Hematopoietic multipotent progenitor cell treated with erythropoietin and hydrocortisone succinate and interleukin-3 and kit ligand, for 15 days (in vitro differentiated cells): ENCODE measurements at regions not wholly inside any gene's neighbourhood (a gene's known extent, or its start where the extent isn't known, plus 50 kb on each side); places are given as distances from the start of the nearest gene placed in this dataset.

Experiments
- DNase-seq: peaks from one replicate; pipeline ENCODE4 v3.0.0-alpha.2; 2015; ENCODE audit warnings: low spot score

GRCh38 chr18:77857678-77858655, 608.3 kb downstream of the GALR1 start:
- DNase-seq, result no peak

GRCh38 chr18:77859634-77860033, 610.0 kb downstream of the GALR1 start:
- DNase-seq, result no peak

GRCh38 chr18:77862066-77862757, 612.6 kb downstream of the GALR1 start:
- no peak for DNase-seq

- no peak for DNase-seq
Measured at GRCh38 chr18:77865853-77866252, 616.2 kb downstream of the GALR1 start.

GRCh38 chr18:77866351-77866750, 616.7 kb downstream of the GALR1 start:
- DNase-seq, result no peak

- DNase-seq, result no peak
Measured at GRCh38 chr18:77870199-77870598, 620.6 kb downstream of the GALR1 start.

- DNase-seq, result no peak
Measured at GRCh38 chr18:77870894-77871293, 621.2 kb downstream of the GALR1 start.

- no peak for DNase-seq
Measured at GRCh38 chr18:77872166-77872565, 622.5 kb downstream of the GALR1 start.

- no peak for DNase-seq
Measured at GRCh38 chr18:77876319-77876865, 626.7 kb downstream of the GALR1 start.

- DNase-seq, result no peak
Measured at GRCh38 chr18:77879829-77880228, 630.2 kb downstream of the GALR1 start.

- no peak for DNase-seq
Measured at GRCh38 chr18:77884454-77884853, 634.8 kb downstream of the GALR1 start.

GRCh38 chr18:77894060-77894459, 644.4 kb downstream of the GALR1 start:
- DNase-seq, result no peak

GRCh38 chr18:77895250-77895649, 645.6 kb downstream of the GALR1 start:
- no peak for DNase-seq

GRCh38 chr18:77896586-77897252, 647.1 kb downstream of the GALR1 start:
- no peak for DNase-seq

- DNase-seq, result no peak
Measured at GRCh38 chr18:77897606-77898005, 648.0 kb downstream of the GALR1 start.

GRCh38 chr18:77899972-77900754, 650.5 kb downstream of the GALR1 start:
- DNase-seq, result peak; percentile 22

- DNase-seq, result no peak
Measured at GRCh38 chr18:77905011-77905410, 655.4 kb downstream of the GALR1 start.

- no peak for DNase-seq
Measured at GRCh38 chr18:77905449-77906055, 655.9 kb downstream of the GALR1 start.

GRCh38 chr18:77906103-77906892, 656.6 kb downstream of the GALR1 start:
- no peak for DNase-seq

GRCh38 chr18:77910347-77910746, 660.7 kb downstream of the GALR1 start:
- DNase-seq, result no peak
